DOHH2 (cell line): ENCODE measurements at regions not wholly inside any gene's neighbourhood (a gene's known extent, or its start where the extent isn't known, plus 50 kb on each side); places are given as distances from the start of the nearest gene placed in this dataset.

Source experiments
- H3F3A ChIP-seq: fragments of 200-600 bp; sonication (generic), shearing (Covaris generic); 2 replicates; pipeline ENCODE4 v1.6.0; 2016; ENCODE audit warnings: antibody characterized with exemption, mild to moderate bottlenecking; ENCODE audit not compliant: control insufficient read depth, insufficient read depth
- H3K27ac ChIP-seq: fragments of 200-600 bp; sonication (generic); 2 replicates; pipeline ENCODE4 v1.5.1; 2014; ENCODE audit warnings: low read depth, mild to moderate bottlenecking, low read length, moderate library complexity
- H3K27me3 ChIP-seq: fragments of 200-600 bp; sonication (generic); 2 replicates; pipeline ENCODE4 v1.6.1; 2014; ENCODE audit warnings: mild to moderate bottlenecking, low read length, mixed read lengths; ENCODE audit not compliant: control insufficient read depth
- H3K36me3 ChIP-seq: fragments of 200-600 bp; sonication (generic); 2 replicates; pipeline ENCODE4 v1.6.1; 2014; ENCODE audit warnings: mild to moderate bottlenecking, low read length, moderate library complexity, mixed read lengths; ENCODE audit not compliant: control insufficient read depth
- H3K4me1 ChIP-seq: fragments of 200-600 bp; sonication (generic); 2 replicates; pipeline ENCODE4 v1.6.1; 2014; ENCODE audit warnings: mild to moderate bottlenecking, low read length, mixed read lengths; ENCODE audit not compliant: control insufficient read depth
- H3K4me2 ChIP-seq: fragments of 200-600 bp; sonication (generic); 2 replicates; pipeline ENCODE4 v1.6.0; 2014; ENCODE audit warnings: mild to moderate bottlenecking, low read length, moderate library complexity
- H3K4me3 ChIP-seq: fragments of 200-600 bp; sonication (generic); 2 replicates; pipeline ENCODE4 v1.5.1; 2014; ENCODE audit warnings: mild to moderate bottlenecking, low read length, mixed read lengths
- H3K79me2 ChIP-seq: fragments of 200-600 bp; sonication (generic); 2 replicates; pipeline ENCODE4 v1.6.1; 2014; ENCODE audit warnings: mild to moderate bottlenecking, low read length, mixed read lengths; ENCODE audit not compliant: control insufficient read depth
- H3K9me2 ChIP-seq: fragments of 200-600 bp; sonication (generic); replicated peaks from 2 replicates; pipeline ENCODE4 v1.6.1; 2014; ENCODE audit warnings: mild to moderate bottlenecking, low read length, mixed read lengths; ENCODE audit not compliant: control insufficient read depth
- H3K9me3 ChIP-seq: fragments of 200-600 bp; sonication (generic); 2 replicates; pipeline ENCODE4 v1.6.1; 2014; ENCODE audit warnings: antibody characterized with exemption, low read length, mixed read lengths; ENCODE audit not compliant: control insufficient read depth, insufficient read depth
- H4K20me1 ChIP-seq: fragments of 200-600 bp; sonication (generic); 2 replicates; pipeline ENCODE4 v1.6.0; 2014; ENCODE audit warnings: low read depth, mild to moderate bottlenecking, antibody characterized with exemption, low read length, moderate library complexity; ENCODE audit not compliant: control insufficient read depth, insufficient read depth
- CTCF ChIP-seq: fragments of 200-600 bp; sonication (generic); IDR thresholded peaks from one replicate; pipeline ENCODE4 v1.5.1; 2014; ENCODE audit warnings: antibody characterized with exemption, mild to moderate bottlenecking, low read depth, low read length; ENCODE audit not compliant: poor library complexity, severe bottlenecking
- EZH2phosphoT487 ChIP-seq: fragments of 200-600 bp; sonication (generic); IDR thresholded peaks from 2 replicates; pipeline ENCODE4 v1.6.1; 2017; ENCODE audit warnings: borderline replicate concordance, mild to moderate bottlenecking, antibody characterized with exemption, low read length, moderate library complexity, mixed read lengths

GRCh38 chr4:131316086-131316485 lies 1833.0 kb upstream of the PCDH10 start:
- Histone ChIP-seq H3K27ac (no peak overlapping the region), H3K9me2 (no peaks in the 10 kb centered on the region), H3K9me3 (no peaks in the 10 kb centered on the region), H3K27me3 (no peaks in the 10 kb centered on the region), H3K4me1 (no peaks in the 10 kb centered on the region), H4K20me1 (no peaks in the 10 kb centered on the region), H3K4me2 (no peak overlapping the region), H3K4me3 (no peak overlapping the region), H3F3A (no peaks in the 10 kb centered on the region), H3K79me2 (no peaks in the 10 kb centered on the region), H3K36me3 (no peaks in the 10 kb centered on the region)
- TF ChIP-seq EZH2phosphoT487 (no peak), CTCF (no peak)

GRCh38 chr4:131337936-131338335 lies 1811.2 kb upstream of the PCDH10 start:
- TF ChIP-seq EZH2phosphoT487 (no peak), CTCF (no peak)
- H3K9me2 ChIP-seq: no peaks in the 10 kb centered on the region
- no peak overlapping the region for H3K4me3 ChIP-seq
- no peaks in the 10 kb centered on the region for H3F3A ChIP-seq
- H3K36me3 ChIP-seq: no peaks in the 10 kb centered on the region
- no peaks in the 10 kb centered on the region for H3K9me3 ChIP-seq
- H3K27me3 ChIP-seq: no peaks in the 10 kb centered on the region
- no peaks in the 10 kb centered on the region for H3K4me1 ChIP-seq
- H3K4me2 ChIP-seq: no peak overlapping the region
- no peaks in the 10 kb centered on the region for H4K20me1 ChIP-seq
- no peak overlapping the region for H3K27ac ChIP-seq
- no peaks in the 10 kb centered on the region for H3K79me2 ChIP-seq

- Histone ChIP-seq H3K4me1 (no peaks in the 10 kb centered on the region), H3K27me3 (no peaks in the 10 kb centered on the region), H3K4me3 (no peak overlapping the region), H3K4me2 (no peak overlapping the region), H3K9me3 (no peaks in the 10 kb centered on the region), H4K20me1 (no peaks in the 10 kb centered on the region), H3K9me2 (no peaks in the 10 kb centered on the region), H3F3A (no peaks in the 10 kb centered on the region), H3K27ac (no peak overlapping the region), H3K36me3 (no peaks in the 10 kb centered on the region), H3K79me2 (no peaks in the 10 kb centered on the region)
- no peak for TF ChIP-seq CTCF
- TF ChIP-seq EZH2phosphoT487: no peak
Observed at GRCh38 chr4:131339137-131339536, 1810.0 kb upstream of the PCDH10 start.

GRCh38 chr4:131344761-131345160 lies 1804.3 kb upstream of the PCDH10 start:
- no peaks in the 10 kb centered on the region for H3K9me2 ChIP-seq
- no peak overlapping the region for H3K27ac ChIP-seq
- no peaks in the 10 kb centered on the region for H3F3A ChIP-seq
- H3K79me2 ChIP-seq: no peaks in the 10 kb centered on the region
- H3K4me1 ChIP-seq: no peaks in the 10 kb centered on the region
- no peaks in the 10 kb centered on the region for H3K27me3 ChIP-seq
- H3K9me3 ChIP-seq: no peaks in the 10 kb centered on the region
- H3K4me2 ChIP-seq: no peak overlapping the region
- no peaks in the 10 kb centered on the region for H4K20me1 ChIP-seq
- no peaks in the 10 kb centered on the region for H3K36me3 ChIP-seq
- TF ChIP-seq CTCF: no peak
- TF ChIP-seq EZH2phosphoT487: no peak
- no peak overlapping the region for H3K4me3 ChIP-seq
